ENCODE measurements at regions not wholly inside any gene's neighbourhood (a gene's known extent, or its start where the extent isn't known, plus 50 kb on each side); places are given as distances from the start of the nearest gene placed in this dataset.

- DNase-seq (ENCODE audit: missing footprints) (no peak), ATAC-seq (no peak)
- intact Hi-C loops (cut with DNase I): loop anchor here (5.0 kb wide), 4 partner anchors 37 to 1593 kb away; partner anchors contain the start of gene HMGN4
Observed at GRCh38 chr6:26309731-26310142, 55.3 kb upstream of the BTN3A2 start.

- intact Hi-C loops (cut with DNase I): loop anchor here (5.0 kb wide), 4 partner anchors 39 to 1591 kb away; partner anchors contain the start of gene HMGN4
- no peak for ATAC-seq
- no peak for DNase-seq (ENCODE audit: missing footprints)
Observed at GRCh38 chr6:26311012-26311384, 54.0 kb upstream of the BTN3A2 start.

- ATAC-seq (peak; percentile 77), DNase-seq (ENCODE audit: missing footprints) (no peak)
- intact Hi-C loops (cut with DNase I): loop anchor here (5.0 kb wide), 4 partner anchors 39 to 1591 kb away; partner anchors contain the start of gene HMGN4
Observed at GRCh38 chr6:26311385-26312095, 53.5 kb upstream of the BTN3A2 start.

GRCh38 chr6:26312096-26312463 lies 52.9 kb upstream of the BTN3A2 start:
- intact Hi-C loops (cut with DNase I): loop anchor here (5.0 kb wide), 4 partner anchors 40 to 1590 kb away; partner anchors contain the start of gene HMGN4

GRCh38 chr6:26312501-26313397 lies 52.2 kb upstream of the BTN3A2 start:
- ATAC-seq: peak; percentile 92
- intact Hi-C loops (cut with DNase I): loop anchor here (5.0 kb wide), 4 partner anchors 40 to 1590 kb away; partner anchors contain the start of gene HMGN4
- DNase-seq (ENCODE audit: missing footprints): peak; percentile 79

More at GRCh38 chr6:26312096-26312463, 52.9 kb upstream of the BTN3A2 start:
- ATAC-seq (no peak), DNase-seq (ENCODE audit: missing footprints) (no peak)

Measured in Right ventricle myocardium inferior (tissue), 1 donor.